ENCODE measurements at regions not wholly inside any gene's neighbourhood (a gene's known extent, or its start where the extent isn't known, plus 50 kb on each side); places are given as distances from the start of the nearest gene placed in this dataset.

DNA sequence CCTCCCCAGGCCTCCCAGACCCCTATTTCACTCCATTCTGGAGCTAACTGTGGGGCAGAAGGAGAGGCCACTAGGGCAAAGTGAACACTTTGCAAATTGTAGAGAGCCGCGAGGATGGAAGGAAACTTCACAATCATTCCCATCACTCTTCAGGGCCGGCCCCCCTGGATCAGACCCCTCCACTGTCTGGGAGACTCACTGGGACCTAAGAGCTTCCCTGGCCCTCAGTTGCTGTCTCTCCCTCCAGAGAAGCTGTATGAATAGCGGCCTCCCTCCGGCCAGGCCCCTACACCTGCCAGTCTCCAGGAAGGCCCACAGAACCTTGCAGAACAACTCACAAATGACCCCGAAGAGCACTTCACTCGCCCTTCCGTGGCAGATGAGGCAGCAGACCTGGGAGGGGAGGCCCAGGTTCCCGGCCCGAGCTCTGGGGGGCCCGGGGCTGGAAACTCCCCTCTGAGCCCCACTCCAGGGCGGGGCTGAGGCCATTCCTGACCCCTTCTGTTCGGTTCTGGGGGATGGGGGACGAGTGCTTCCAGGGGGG lies 141.9 kb upstream of the IER5L start:
- intact Hi-C loops (cut with DNase I), result loop anchor here (5.0 to 10.0 kb wide), 2 partner anchors 143 to 235 kb away; partner anchors contain the start of gene IER5L (in 1 of the 2)
- DNase-seq (peak in 2 of 3 donors; percentile 37 to 49), ATAC-seq (no peak)
- Histone ChIP-seq H3K9me3 (no peaks in the 10 kb centered on the region), H3K4me3 (peak overlapping the region; percentile 26 to 35 (median 33)), H3K36me3 (no peaks in the 10 kb centered on the region), H3K27me3 (no peaks in the 10 kb centered on the region), H3K4me1 (peaks cover 4 to 69% (median 27%) of the 10 kb centered on the region in 4 donors), H3K27ac (peak overlapping the region; percentile 72 to 89 (median 73))
- TF ChIP-seq, protein P1, sequence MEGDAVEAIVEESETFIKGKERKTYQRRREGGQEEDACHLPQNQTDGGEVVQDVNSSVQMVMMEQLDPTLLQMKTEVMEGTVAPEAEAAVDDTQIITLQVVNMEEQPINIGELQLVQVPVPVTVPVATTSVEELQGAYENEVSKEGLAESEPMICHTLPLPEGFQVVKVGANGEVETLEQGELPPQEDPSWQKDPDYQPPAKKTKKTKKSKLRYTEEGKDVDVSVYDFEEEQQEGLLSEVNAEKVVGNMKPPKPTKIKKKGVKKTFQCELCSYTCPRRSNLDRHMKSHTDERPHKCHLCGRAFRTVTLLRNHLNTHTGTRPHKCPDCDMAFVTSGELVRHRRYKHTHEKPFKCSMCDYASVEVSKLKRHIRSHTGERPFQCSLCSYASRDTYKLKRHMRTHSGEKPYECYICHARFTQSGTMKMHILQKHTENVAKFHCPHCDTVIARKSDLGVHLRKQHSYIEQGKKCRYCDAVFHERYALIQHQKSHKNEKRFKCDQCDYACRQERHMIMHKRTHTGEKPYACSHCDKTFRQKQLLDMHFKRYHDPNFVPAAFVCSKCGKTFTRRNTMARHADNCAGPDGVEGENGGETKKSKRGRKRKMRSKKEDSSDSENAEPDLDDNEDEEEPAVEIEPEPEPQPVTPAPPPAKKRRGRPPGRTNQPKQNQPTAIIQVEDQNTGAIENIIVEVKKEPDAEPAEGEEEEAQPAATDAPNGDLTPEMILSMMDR (IDR thresholded peaks at IDR 0.05), result no peak
- TF ChIP-seq POLR2A (IDR thresholded peaks at IDR 0.05), result no peak
- 22% methylated on average over 8 of the region's 14 CpGs for WGBS (ENCODE audit: insufficient coverage, low coverage, low lambda C conversion rate, missing lambda C conversion rate)

DNA sequence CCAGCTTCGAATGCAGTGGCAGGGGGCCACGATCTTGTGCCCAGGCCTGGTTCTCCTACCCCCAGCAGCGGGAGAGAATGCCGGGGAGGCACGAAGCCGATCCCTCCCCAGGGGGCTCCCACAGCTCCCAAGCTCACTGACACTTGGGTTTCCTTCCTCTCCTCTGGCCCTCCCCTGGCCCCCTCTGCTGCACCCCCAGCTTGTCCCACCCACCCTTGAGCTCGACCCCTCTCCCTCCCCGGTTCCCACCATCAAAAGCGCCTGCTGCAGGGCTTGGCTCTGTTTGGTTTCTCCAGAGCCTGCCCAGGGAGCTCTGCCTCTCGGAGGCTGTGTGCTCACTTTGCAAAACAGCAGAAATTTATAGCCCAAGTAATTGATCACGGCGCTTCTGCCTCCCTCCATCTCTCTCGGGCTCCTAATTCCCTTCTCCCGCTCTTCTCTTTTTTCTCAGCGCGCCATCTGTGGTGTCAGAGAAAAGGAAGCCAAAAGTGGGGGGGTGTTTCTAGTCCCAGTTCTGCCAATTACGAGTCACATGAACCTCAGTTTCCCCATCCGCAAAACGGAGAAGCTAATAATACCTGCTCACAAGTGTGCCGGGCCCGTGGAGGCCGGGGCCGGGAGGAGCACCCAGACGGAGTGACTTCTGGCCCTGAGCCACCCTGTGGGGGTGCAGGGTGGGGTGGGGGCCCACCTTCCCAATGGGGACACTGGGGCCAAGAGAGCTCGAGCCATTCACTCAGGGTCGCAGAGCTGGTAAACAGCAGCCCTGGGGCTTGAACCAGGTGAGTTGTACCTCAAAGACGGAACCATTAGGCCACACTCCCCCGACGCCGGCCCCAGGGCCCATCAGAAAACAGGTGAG lies 141.2 kb upstream of the IER5L start:
- ATAC-seq (no peak), DNase-seq (peak in 2 of 3 donors; percentile 51 to 52)
- 81% methylated on average over 10 of the region's 30 CpGs for WGBS (ENCODE audit: insufficient coverage, low coverage, low lambda C conversion rate, missing lambda C conversion rate)
- H3K4me1 ChIP-seq, result peaks cover 4 to 67% (median 26%) of the 10 kb centered on the region in 4 donors
- no peaks in the 10 kb centered on the region for H3K9me3 ChIP-seq
- no peaks in the 10 kb centered on the region for H3K27me3 ChIP-seq
- H3K4me3 ChIP-seq, result no peak overlapping the region
- TF ChIP-seq POLR2A (IDR thresholded peaks at IDR 0.05), result no peak
- TF ChIP-seq, protein P1 (IDR thresholded peaks at IDR 0.05), result no peak
- H3K36me3 ChIP-seq, result no peaks in the 10 kb centered on the region
- intact Hi-C loops (cut with DNase I), result loop anchor here in 1 of 2 donors (5.0 kb wide), 1 partner anchor 142 kb away; the partner anchor contains the start of gene IER5L
- peak overlapping the region in 2 of 3 donors; percentile 73 to 89 for H3K27ac ChIP-seq

DNA sequence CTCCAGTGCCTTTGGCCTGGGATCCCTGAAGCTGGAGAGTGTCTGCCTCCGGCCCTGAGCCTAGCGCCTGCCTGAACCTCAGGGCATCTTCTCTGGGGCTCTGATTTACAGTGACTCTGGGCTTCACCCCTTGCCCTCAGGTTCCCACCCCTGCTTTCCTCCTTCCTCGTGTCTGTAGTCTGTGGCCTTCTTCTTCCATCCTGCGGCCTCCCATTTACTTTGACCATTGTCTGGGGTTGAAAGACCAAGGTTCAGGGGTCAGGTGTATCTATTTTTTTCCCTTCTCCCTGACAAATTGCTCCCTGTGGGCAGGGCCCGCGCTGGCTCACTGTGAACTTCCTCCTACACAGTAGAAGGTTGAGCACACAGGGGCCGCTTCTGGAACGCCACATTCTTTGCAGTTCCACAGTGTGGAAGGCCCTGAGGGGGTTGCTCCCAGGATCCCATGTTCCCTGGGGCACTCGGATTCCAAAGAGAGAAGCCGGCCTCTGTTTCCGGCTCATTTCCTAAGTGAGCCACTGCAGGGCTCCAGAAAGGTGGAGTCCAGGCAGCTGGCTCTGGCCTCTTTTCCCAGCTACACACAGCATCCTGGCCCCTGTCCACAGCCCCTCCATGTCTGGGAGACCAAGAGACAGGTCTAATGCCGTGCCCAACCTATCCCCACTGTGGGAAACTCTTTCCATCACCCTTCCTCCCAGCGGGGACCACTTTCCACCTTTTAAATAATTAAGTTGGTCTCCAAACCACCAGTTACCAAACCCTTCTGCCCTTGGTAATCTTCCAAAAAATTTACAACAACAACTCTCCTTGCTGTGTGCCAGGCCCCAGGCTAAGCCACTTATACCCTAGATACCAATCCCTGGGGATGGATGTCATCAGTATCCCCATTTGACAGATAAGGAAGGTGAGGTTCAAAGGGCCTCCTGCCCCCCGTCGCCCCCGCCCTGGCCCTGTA lies 140.3 kb upstream of the IER5L start:
- H3K27ac ChIP-seq, result no peak overlapping the region

More for the DNA sequence above, 140.3 kb upstream of the IER5L start:
- Histone ChIP-seq H3K36me3 (no peaks in the 10 kb centered on the region), H3K4me1 (peaks cover 0 to 59% (median 22%) of the 10 kb centered on the region in 4 donors), H3K27me3 (no peaks in the 10 kb centered on the region), H3K9me3 (no peaks in the 10 kb centered on the region), H3K4me3 (no peak overlapping the region)
- intact Hi-C loops (cut with DNase I), result loop anchor here in 1 of 2 donors (5.0 kb wide), 1 partner anchor 141 kb away; the partner anchor contains the start of gene IER5L
- TF ChIP-seq, protein P1 (IDR thresholded peaks at IDR 0.05), result no peak
- WGBS (ENCODE audit: insufficient coverage, low coverage, low lambda C conversion rate, missing lambda C conversion rate), result 81% methylated on average over 11 of the region's 16 CpGs
- no peak for ATAC-seq
- peak in 2 of 3 donors; percentile 43 to 55 for DNase-seq
